GM23338 (cell line): ENCODE measurements at regions not wholly inside any gene's neighbourhood (a gene's known extent, or its start where the extent isn't known, plus 50 kb on each side); places are given as distances from the start of the nearest gene placed in this dataset.

Experiments used
- ATAC-seq: fragments of 200-7000 bp; cut with Tn5 transposase; 3 replicates; pipeline ENCODE4 v1.9.1; 2020
- DNase-seq: peaks from one replicate; pipeline ENCODE4 v3.0.0-alpha.2; 2015; ENCODE audit warnings: low spot score
- H2AFZ ChIP-seq: fragments of 200-600 bp; sonication (generic); 2 replicates; pipeline ENCODE4 v1.8.0; 2016; ENCODE audit warnings: antibody characterized with exemption, mild to moderate bottlenecking, moderate library complexity
- H3F3A ChIP-seq: fragments of 200-600 bp; sonication (generic); replicated peaks from 2 replicates; pipeline ENCODE4 v1.8.0; 2017; ENCODE audit warnings: antibody characterized with exemption, mixed run types, low read depth
- H3K27ac ChIP-seq: fragments of 200-600 bp; sonication (generic); 2 replicates; pipeline ENCODE4 v1.6.1; 2016; ENCODE audit warnings: low read depth
- H3K27me3 ChIP-seq: fragments of 200-600 bp; sonication (generic); 2 replicates; pipeline ENCODE4 v1.8.0; 2016; ENCODE audit warnings: mild to moderate bottlenecking, mixed run types, moderate library complexity; ENCODE audit not compliant: insufficient read depth
- H3K36me3 ChIP-seq: fragments of 200-600 bp; sonication (generic); 2 replicates; pipeline ENCODE4 v1.8.0; 2016; ENCODE audit warnings: mild to moderate bottlenecking; ENCODE audit not compliant: insufficient read depth
- H3K4me1 ChIP-seq: fragments of 200-600 bp; sonication (generic); 2 replicates; pipeline ENCODE4 v1.8.0; 2016; ENCODE audit warnings: mild to moderate bottlenecking, moderate library complexity; ENCODE audit not compliant: insufficient read depth
- H3K4me2 ChIP-seq: fragments of 200-600 bp; sonication (generic); 2 replicates; pipeline ENCODE4 v1.7.1; 2017; ENCODE audit warnings: mixed run types
- H3K4me3 ChIP-seq: fragments of 200-600 bp; sonication (generic); 2 replicates; pipeline ENCODE4 v1.6.1; 2016; ENCODE audit warnings: mixed run types
- H3K79me2 ChIP-seq: fragments of 200-600 bp; sonication (generic); replicated peaks from 2 replicates; pipeline ENCODE4 v1.8.0; 2017; ENCODE audit warnings: mild to moderate bottlenecking; ENCODE audit not compliant: insufficient read depth
- H3K9me2 ChIP-seq: fragments of 200-600 bp; sonication (generic); 2 replicates; pipeline ENCODE4 v1.8.0; 2017; ENCODE audit not compliant: insufficient read depth
- H4K20me1 ChIP-seq: fragments of 200-600 bp; sonication (generic); replicated peaks from 2 replicates; pipeline ENCODE4 v1.8.0; 2017; ENCODE audit warnings: mild to moderate bottlenecking; ENCODE audit not compliant: insufficient read depth
- H3K27ac Mint-ChIP-seq: 2 replicates; pipeline ENCODE4 v1.8.0; 2020; ENCODE audit warnings: inconsistent platforms, mild to moderate bottlenecking, moderate library complexity, mixed read lengths
- H3K27me3 Mint-ChIP-seq: 3 replicates; pipeline ENCODE4 v1.8.0; 2022; ENCODE audit warnings: low read depth, mild to moderate bottlenecking, moderate library complexity, mixed read lengths, inconsistent platforms; ENCODE audit not compliant: insufficient read depth, poor library complexity
- H3K36me3 Mint-ChIP-seq: 3 replicates; pipeline ENCODE4 v1.8.0; 2021; ENCODE audit warnings: low read depth, mild to moderate bottlenecking, inconsistent platforms, moderate library complexity, mixed read lengths
- H3K4me1 Mint-ChIP-seq: 3 replicates; pipeline ENCODE4 v1.8.0; 2020; ENCODE audit warnings: mild to moderate bottlenecking, inconsistent platforms, mixed read lengths
- H3K4me3 Mint-ChIP-seq: 3 replicates; pipeline ENCODE4 v1.8.0; 2021; ENCODE audit warnings: moderate library complexity, mild to moderate bottlenecking, inconsistent platforms, mixed read lengths
- H3K9me3 Mint-ChIP-seq: 3 replicates; pipeline ENCODE4 v1.8.0; 2020; ENCODE audit warnings: moderate library complexity, mild to moderate bottlenecking, inconsistent platforms, mixed read lengths
- CREB1 ChIP-seq: fragments of 250-450 bp; sonication (Bioruptor Pico); IDR thresholded peaks from 2 replicates; pipeline ENCODE4 v1.5.0; 2020; ENCODE audit warnings: low read depth, mild to moderate bottlenecking, moderate library complexity
- EZH2 ChIP-seq: fragments of 200-600 bp; sonication (generic); IDR thresholded peaks from one replicate; pipeline ENCODE4 v1.8.0; 2017; ENCODE audit warnings: antibody characterized with exemption, mild to moderate bottlenecking, low read depth; ENCODE audit not compliant: unreplicated experiment
- EZH2phosphoT487 ChIP-seq: fragments of 200-600 bp; sonication (generic); IDR thresholded peaks from one replicate; pipeline ENCODE4 v1.8.1; 2018; ENCODE audit warnings: antibody characterized with exemption; ENCODE audit not compliant: unreplicated experiment
- JUNB ChIP-seq: IDR thresholded peaks from one replicate; pipeline ENCODE4 v1.6.1; 2016; ENCODE audit warnings: antibody characterized with exemption; ENCODE audit not compliant: unreplicated experiment
- NANOG ChIP-seq: IDR thresholded peaks from 2 replicates; pipeline ENCODE4 v1.6.1; 2016; ENCODE audit warnings: antibody characterized with exemption, borderline replicate concordance
- POLR2AphosphoS5 ChIP-seq: IDR thresholded peaks from 2 replicates; pipeline ENCODE4 v1.6.1; 2016; ENCODE audit warnings: antibody characterized with exemption, low read depth
- STAT1 ChIP-seq: IDR thresholded peaks from one replicate; pipeline ENCODE4 v1.6.1; 2016; ENCODE audit warnings: antibody characterized with exemption; ENCODE audit not compliant: unreplicated experiment
- ZNF114 ChIP-seq: fragments of 250-450 bp; sonication (Bioruptor Pico); IDR thresholded peaks from 2 replicates; pipeline ENCODE4 v1.5.0; 2020; ENCODE audit warnings: mild to moderate bottlenecking, moderate library complexity
- ZNF331 ChIP-seq: fragments of 250-450 bp; sonication (Bioruptor Pico); IDR thresholded peaks from 2 replicates; pipeline ENCODE4 v1.5.0; 2020; ENCODE audit warnings: low read depth, mild to moderate bottlenecking, moderate library complexity
- TF ChIP-seq, protein P1 (sequence below): IDR thresholded peaks from 2 replicates; pipeline ENCODE4 v1.6.1; 2016; ENCODE audit warnings: antibody characterized with exemption
- TF ChIP-seq, protein P2 (sequence below): IDR thresholded peaks from one replicate; pipeline ENCODE4 v1.6.1; 2018; ENCODE audit warnings: antibody characterized with exemption; ENCODE audit not compliant: unreplicated experiment
- TF ChIP-seq, protein P3 (sequence below), 2 experiments: fragments of 200-600 bp in 1 of 2; sonication (generic) in 1 of 2; conservative IDR thresholded peaks; 2 replicates each; pipeline versions ENCODE4 v1.5.1 to v1.6.1; 2016 to 2017; ENCODE audit warnings: antibody characterized with exemption in 2 of 2, low read depth in 2 of 2, mild to moderate bottlenecking in 2 of 2, moderate library complexity in 1 of 2
- TF ChIP-seq, protein P4 (sequence below): fragments of 250-450 bp; sonication (Bioruptor Pico); IDR thresholded peaks from 2 replicates; pipeline ENCODE4 v1.5.0; 2020; ENCODE audit warnings: mild to moderate bottlenecking, moderate library complexity

DNA sequence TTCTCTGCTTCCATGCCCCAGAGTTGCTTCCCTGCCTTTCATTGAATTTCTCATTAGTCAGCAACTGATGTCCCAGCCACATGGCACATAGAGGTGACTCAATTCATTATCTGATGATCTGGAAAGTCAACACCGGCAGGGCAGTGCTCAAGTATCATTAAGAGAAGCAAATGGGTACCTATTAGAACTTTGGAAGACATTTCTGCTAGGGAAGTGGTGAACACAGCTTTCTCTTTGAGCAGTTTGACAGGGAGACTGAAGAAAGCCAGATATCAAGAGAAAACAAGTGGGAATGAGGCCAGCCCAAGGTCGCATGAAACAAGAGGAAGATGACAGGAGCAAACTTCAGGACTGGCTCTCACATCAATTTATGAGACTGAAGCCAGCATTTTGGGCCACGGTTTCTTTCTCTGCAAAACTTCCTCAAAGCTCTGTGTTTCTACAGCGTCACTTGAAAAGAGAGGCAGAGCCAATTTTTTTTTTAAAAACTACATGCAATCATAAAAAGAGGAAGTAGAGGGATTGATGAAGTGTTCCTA is 108.3 kb upstream of the RPS6KA3 start:
- Histone ChIP-seq H3K4me3 (no peak overlapping the region), H3K4me2 (no peak overlapping the region), H2AFZ (no peak overlapping the region), H4K20me1 (no peaks in the 10 kb centered on the region), H3K79me2 (no peaks in the 10 kb centered on the region), H3K36me3 (no peaks in the 10 kb centered on the region), H3K27me3 (no peaks in the 10 kb centered on the region), H3K4me1 (no peaks in the 10 kb centered on the region), H3K27ac (no peak overlapping the region), H3F3A (no peaks in the 10 kb centered on the region), H3K9me2 (no peaks in the 10 kb centered on the region)
- H3K36me3 Mint-ChIP-seq = no peaks in the 10 kb centered on the region
- ATAC-seq (no peak), DNase-seq (no peak)
- no peaks in the 10 kb centered on the region for H3K27me3 Mint-ChIP-seq
- no peaks in the 10 kb centered on the region for H3K9me3 Mint-ChIP-seq
- no peak for TF ChIP-seq EZH2phosphoT487
- TF ChIP-seq, protein P1, sequence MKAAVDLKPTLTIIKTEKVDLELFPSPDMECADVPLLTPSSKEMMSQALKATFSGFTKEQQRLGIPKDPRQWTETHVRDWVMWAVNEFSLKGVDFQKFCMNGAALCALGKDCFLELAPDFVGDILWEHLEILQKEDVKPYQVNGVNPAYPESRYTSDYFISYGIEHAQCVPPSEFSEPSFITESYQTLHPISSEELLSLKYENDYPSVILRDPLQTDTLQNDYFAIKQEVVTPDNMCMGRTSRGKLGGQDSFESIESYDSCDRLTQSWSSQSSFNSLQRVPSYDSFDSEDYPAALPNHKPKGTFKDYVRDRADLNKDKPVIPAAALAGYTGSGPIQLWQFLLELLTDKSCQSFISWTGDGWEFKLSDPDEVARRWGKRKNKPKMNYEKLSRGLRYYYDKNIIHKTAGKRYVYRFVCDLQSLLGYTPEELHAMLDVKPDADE = no peak
- TF ChIP-seq, protein P2, sequence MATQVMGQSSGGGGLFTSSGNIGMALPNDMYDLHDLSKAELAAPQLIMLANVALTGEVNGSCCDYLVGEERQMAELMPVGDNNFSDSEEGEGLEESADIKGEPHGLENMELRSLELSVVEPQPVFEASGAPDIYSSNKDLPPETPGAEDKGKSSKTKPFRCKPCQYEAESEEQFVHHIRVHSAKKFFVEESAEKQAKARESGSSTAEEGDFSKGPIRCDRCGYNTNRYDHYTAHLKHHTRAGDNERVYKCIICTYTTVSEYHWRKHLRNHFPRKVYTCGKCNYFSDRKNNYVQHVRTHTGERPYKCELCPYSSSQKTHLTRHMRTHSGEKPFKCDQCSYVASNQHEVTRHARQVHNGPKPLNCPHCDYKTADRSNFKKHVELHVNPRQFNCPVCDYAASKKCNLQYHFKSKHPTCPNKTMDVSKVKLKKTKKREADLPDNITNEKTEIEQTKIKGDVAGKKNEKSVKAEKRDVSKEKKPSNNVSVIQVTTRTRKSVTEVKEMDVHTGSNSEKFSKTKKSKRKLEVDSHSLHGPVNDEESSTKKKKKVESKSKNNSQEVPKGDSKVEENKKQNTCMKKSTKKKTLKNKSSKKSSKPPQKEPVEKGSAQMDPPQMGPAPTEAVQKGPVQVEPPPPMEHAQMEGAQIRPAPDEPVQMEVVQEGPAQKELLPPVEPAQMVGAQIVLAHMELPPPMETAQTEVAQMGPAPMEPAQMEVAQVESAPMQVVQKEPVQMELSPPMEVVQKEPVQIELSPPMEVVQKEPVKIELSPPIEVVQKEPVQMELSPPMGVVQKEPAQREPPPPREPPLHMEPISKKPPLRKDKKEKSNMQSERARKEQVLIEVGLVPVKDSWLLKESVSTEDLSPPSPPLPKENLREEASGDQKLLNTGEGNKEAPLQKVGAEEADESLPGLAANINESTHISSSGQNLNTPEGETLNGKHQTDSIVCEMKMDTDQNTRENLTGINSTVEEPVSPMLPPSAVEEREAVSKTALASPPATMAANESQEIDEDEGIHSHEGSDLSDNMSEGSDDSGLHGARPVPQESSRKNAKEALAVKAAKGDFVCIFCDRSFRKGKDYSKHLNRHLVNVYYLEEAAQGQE = no peak
- no peak for TF ChIP-seq CREB1 (CRISPR knock-in tag)
- no peak for TF ChIP-seq NANOG
- TF ChIP-seq ZNF114 (CRISPR knock-in tag) = no peak
- no peak for TF ChIP-seq STAT1
- TF ChIP-seq EZH2 = no peak
- no peak for TF ChIP-seq JUNB
- no peak for TF ChIP-seq ZNF331 (CRISPR knock-in tag)
- no peak for TF ChIP-seq POLR2AphosphoS5
- TF ChIP-seq, protein P3, sequence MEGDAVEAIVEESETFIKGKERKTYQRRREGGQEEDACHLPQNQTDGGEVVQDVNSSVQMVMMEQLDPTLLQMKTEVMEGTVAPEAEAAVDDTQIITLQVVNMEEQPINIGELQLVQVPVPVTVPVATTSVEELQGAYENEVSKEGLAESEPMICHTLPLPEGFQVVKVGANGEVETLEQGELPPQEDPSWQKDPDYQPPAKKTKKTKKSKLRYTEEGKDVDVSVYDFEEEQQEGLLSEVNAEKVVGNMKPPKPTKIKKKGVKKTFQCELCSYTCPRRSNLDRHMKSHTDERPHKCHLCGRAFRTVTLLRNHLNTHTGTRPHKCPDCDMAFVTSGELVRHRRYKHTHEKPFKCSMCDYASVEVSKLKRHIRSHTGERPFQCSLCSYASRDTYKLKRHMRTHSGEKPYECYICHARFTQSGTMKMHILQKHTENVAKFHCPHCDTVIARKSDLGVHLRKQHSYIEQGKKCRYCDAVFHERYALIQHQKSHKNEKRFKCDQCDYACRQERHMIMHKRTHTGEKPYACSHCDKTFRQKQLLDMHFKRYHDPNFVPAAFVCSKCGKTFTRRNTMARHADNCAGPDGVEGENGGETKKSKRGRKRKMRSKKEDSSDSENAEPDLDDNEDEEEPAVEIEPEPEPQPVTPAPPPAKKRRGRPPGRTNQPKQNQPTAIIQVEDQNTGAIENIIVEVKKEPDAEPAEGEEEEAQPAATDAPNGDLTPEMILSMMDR (conservative IDR thresholded peaks at IDR 0.05; ENCODE audit: low read depth in 2 of 2) = no peak
- TF ChIP-seq, protein P4, sequence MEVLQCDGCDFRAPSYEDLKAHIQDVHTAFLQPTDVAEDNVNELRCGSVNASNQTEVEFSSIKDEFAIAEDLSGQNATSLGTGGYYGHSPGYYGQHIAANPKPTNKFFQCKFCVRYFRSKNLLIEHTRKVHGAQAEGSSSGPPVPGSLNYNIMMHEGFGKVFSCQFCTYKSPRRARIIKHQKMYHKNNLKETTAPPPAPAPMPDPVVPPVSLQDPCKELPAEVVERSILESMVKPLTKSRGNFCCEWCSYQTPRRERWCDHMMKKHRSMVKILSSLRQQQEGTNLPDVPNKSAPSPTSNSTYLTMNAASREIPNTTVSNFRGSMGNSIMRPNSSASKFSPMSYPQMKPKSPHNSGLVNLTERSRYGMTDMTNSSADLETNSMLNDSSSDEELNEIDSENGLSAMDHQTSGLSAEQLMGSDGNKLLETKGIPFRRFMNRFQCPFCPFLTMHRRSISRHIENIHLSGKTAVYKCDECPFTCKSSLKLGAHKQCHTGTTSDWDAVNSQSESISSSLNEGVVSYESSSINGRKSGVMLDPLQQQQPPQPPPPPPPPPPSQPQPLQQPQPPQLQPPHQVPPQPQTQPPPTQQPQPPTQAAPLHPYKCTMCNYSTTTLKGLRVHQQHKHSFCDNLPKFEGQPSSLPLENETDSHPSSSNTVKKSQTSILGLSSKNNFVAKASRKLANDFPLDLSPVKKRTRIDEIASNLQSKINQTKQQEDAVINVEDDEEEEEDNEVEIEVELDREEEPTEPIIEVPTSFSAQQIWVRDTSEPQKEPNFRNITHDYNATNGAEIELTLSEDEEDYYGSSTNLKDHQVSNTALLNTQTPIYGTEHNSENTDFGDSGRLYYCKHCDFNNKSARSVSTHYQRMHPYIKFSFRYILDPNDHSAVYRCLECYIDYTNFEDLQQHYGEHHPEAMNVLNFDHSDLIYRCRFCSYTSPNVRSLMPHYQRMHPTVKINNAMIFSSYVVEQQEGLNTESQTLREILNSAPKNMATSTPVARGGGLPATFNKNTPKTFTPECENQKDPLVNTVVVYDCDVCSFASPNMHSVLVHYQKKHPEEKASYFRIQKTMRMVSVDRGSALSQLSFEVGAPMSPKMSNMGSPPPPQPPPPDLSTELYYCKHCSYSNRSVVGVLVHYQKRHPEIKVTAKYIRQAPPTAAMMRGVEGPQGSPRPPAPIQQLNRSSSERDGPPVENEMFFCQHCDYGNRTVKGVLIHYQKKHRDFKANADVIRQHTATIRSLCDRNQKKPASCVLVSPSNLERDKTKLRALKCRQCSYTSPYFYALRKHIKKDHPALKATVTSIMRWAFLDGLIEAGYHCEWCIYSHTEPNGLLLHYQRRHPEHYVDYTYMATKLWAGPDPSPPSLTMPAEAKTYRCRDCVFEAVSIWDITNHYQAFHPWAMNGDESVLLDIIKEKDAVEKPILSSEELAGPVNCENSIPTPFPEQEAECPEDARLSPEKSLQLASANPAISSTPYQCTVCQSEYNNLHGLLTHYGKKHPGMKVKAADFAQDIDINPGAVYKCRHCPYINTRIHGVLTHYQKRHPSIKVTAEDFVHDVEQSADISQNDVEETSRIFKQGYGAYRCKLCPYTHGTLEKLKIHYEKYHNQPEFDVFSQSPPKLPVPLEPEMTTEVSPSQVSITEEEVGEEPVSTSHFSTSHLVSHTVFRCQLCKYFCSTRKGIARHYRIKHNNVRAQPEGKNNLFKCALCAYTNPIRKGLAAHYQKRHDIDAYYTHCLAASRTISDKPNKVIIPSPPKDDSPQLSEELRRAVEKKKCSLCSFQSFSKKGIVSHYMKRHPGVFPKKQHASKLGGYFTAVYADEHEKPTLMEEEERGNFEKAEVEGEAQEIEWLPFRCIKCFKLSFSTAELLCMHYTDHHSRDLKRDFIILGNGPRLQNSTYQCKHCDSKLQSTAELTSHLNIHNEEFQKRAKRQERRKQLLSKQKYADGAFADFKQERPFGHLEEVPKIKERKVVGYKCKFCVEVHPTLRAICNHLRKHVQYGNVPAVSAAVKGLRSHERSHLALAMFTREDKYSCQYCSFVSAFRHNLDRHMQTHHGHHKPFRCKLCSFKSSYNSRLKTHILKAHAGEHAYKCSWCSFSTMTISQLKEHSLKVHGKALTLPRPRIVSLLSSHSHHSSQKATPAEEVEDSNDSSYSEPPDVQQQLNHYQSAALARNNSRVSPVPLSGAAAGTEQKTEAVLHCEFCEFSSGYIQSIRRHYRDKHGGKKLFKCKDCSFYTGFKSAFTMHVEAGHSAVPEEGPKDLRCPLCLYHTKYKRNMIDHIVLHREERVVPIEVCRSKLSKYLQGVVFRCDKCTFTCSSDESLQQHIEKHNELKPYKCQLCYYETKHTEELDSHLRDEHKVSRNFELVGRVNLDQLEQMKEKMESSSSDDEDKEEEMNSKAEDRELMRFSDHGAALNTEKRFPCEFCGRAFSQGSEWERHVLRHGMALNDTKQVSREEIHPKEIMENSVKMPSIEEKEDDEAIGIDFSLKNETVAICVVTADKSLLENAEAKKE (CRISPR knock-in tag) = no peak
- H3K27ac Mint-ChIP-seq = no peak overlapping the region
- H3K4me1 Mint-ChIP-seq = no peaks in the 10 kb centered on the region; the same call in 2 of the 3 replicates
- no peak overlapping the region for H3K4me3 Mint-ChIP-seq
